Common myeloid progenitor, CD34-positive (primary cell): ENCODE measurements at regions not wholly inside any gene's neighbourhood (a gene's known extent, or its start where the extent isn't known, plus 50 kb on each side); places are given as distances from the start of the nearest gene placed in this dataset.
"Not testable (repeated sequence)": the region's sequence is repeated elsewhere in the genome, so short reads cannot be mapped to it uniquely, and the experiment has no call there.

Source experiments
- CTCF ChIA-PET: fragments of 350-600 bp; sonication (Branson Sonifier 250); formaldehyde crosslinking; loops from one replicate; lab custom pipeline; 2021; ENCODE audit warnings: antibody characterized with exemption; lab: Charles Lee
- POLR2A ChIA-PET: fragments of 350-600 bp; sonication (Branson Sonifier 250); formaldehyde crosslinking; loops from one replicate; lab custom pipeline; 2021; ENCODE audit warnings: antibody characterized with exemption; lab: Charles Lee
- DNase-seq, 3 donors: peaks; one replicate each; pipeline versions ENCODE4 v3.0.0 to v3.0.0-alpha.2; 2013
- H3K27ac ChIP-seq, 2 experiments: 1 replicate in 1 of 2; 2 replicates in 1 of 2; pipeline ENCODE4 v1.7.0; 2013; ENCODE audit warnings: inconsistent platforms in 2 of 2, low read length in 2 of 2, mild to moderate bottlenecking in 2 of 2, low read depth in 1 of 2, moderate library complexity in 1 of 2; ENCODE audit not compliant: severe bottlenecking in 2 of 2, insufficient read depth in 1 of 2, poor library complexity in 1 of 2
- H3K27me3 ChIP-seq, 5 experiments: replicated peaks in 2 of 5; 1 replicate in 3 of 5; 2 replicates in 2 of 5; pipeline versions ENCODE4 v1.6.1 to v1.7.0; 2013; ENCODE audit warnings: low read length in 4 of 5, mild to moderate bottlenecking in 2 of 5, moderate library complexity in 2 of 5, inconsistent platforms in 1 of 5; ENCODE audit not compliant: insufficient read depth in 5 of 5, control insufficient read depth in 4 of 5
- H3K36me3 ChIP-seq, 4 experiments: 1 replicate in 2 of 4; 2 replicates in 2 of 4; pipeline versions ENCODE4 v1.6.1 to v1.7.0; 2013; ENCODE audit warnings: low read length in 3 of 4, control low read depth in 1 of 4, mild to moderate bottlenecking in 1 of 4; ENCODE audit not compliant: control insufficient read depth in 4 of 4, insufficient read depth in 4 of 4
- H3K4me1 ChIP-seq, 4 experiments: 1 replicate in 3 of 4; 2 replicates in 1 of 4; pipeline versions ENCODE4 v1.6.1 to v1.7.1; 2013; ENCODE audit warnings: low read length in 3 of 4, mild to moderate bottlenecking in 3 of 4, control low read depth in 1 of 4, inconsistent platforms in 1 of 4, moderate library complexity in 1 of 4; ENCODE audit not compliant: control insufficient read depth in 4 of 4, insufficient read depth in 4 of 4; ENCODE audit errors: control extremely low read depth in 1 of 4
- H3K4me3 ChIP-seq, 7 experiments: 1 replicate in 4 of 7; 2 replicates in 3 of 7; pipeline versions ENCODE4 v1.5.1 to v1.7.0; 2013; ENCODE audit warnings: mild to moderate bottlenecking in 7 of 7, low read length in 6 of 7, moderate library complexity in 6 of 7, inconsistent platforms in 2 of 7, low read depth in 2 of 7, control low read depth in 1 of 7; ENCODE audit not compliant: insufficient read depth in 4 of 7, control insufficient read depth in 1 of 7; ENCODE audit errors: extremely low read depth in 1 of 7
- H3K9me3 ChIP-seq, 5 experiments: 1 replicate in 4 of 5; 2 replicates in 1 of 5; pipeline versions ENCODE4 v1.6.1 to v1.7.1; 2013; ENCODE audit warnings: low read length in 4 of 5, mild to moderate bottlenecking in 2 of 5, inconsistent platforms in 1 of 5, low read depth in 1 of 5, moderate library complexity in 1 of 5; ENCODE audit not compliant: control insufficient read depth in 4 of 5, insufficient read depth in 2 of 5; ENCODE audit errors: control extremely low read depth in 1 of 5
- WGBS: methylation state at CpG from one replicate; pipeline ENCODE4 v1.1.5; 2013; ENCODE audit not compliant: insufficient coverage; 5-methylcytosine and 5-hydroxymethylcytosine counted together

DNA sequence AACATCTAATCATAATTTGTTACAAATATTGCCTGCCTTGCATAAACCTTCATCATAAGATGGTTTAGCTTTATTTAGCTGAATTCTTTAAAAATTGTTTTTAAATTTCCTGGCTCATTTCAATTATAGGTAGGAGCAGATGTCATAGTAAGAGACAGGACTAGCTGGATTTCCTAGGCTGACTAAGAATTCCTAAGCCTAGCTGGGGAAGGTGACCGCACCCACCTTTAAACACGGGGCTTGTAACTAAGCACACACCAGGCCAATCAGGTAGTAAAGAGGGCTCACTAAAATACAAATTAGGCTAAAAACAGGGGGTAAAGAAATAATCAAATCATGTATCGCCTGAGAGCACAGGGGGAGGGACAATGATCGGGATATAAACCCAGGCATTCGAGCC lies 96.6 kb upstream of the PRDM9 start:
- H3K36me3 ChIP-seq, POLR2A ChIA-PET, H3K27ac ChIP-seq, DNase-seq, H3K4me1 ChIP-seq, H3K9me3 ChIP-seq, H3K27me3 ChIP-seq, CTCF ChIA-PET, H3K4me3 ChIP-seq: not testable (repeated sequence)
- WGBS: 98% methylated on average over 4 of the region's 5 CpGs

DNA sequence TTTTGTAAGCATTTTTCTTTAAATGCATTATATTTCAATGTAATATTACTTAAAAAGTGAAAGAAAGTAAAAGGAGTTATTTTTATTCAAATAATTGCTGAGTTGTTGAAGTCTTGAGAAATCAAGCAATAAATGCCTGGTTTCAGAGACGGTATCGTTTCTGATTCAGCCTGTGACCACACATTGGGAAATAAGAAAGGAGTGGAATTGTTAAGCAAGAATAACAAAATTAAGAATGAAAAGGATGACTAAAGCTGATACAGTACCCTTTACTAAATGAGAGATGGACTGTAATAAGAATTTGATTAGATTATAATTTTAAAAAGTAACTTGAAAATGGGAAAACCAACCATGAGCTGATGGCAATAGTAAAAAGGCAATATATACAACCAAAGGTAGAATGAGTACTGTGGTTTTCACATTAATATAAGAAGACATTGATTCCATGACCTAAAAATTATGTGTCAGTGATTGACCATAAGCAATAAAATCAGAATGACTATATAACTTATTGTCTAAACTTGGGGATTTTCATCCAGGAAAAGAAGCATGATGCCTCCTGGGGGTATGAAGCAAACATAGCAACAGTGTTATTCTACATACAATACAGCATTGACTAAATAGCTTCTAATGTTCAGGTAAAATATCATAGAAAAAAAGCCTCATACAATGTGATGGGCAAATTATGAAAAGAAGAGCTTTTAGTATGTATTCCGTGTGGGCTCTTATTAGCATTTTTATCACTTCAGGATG lies 101.9 kb upstream of the PRDM9 start:
- Histone ChIP-seq H3K36me3 (no peaks in the 10 kb centered on the region), H3K4me1 (no peaks in the 10 kb centered on the region), H3K27ac (no peak overlapping the region), H3K9me3 (no peaks in the 10 kb centered on the region), H3K27me3 (no peaks in the 10 kb centered on the region), H3K4me3 (no peak overlapping the region)
- ChIA-PET POLR2A (no interaction called here), CTCF (no interaction called here)
- DNase-seq: no peak
- 100% methylated on average over 2 of the region's 3 CpGs for WGBS

DNA sequence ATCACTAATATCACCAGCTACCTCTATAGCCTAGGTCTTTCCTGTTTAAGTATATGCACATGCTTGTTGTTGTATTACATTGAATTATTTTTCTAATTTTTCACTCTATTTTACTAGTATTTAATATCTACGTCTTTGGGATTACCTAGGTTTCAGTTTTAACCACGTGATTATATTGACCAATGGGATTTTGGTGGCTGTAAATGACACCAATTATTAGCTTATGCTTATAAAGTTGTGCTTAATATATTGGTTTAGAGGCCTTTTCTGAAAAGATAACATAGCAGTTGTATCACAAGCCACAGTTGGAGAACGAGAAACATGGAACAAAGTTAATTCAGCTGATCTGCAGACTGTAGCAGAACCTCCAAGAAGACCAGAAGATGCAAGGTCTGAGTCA lies 104.8 kb upstream of the PRDM9 start:
- CTCF ChIA-PET: no interaction called here
- POLR2A ChIA-PET: no interaction called here
- Histone ChIP-seq H3K36me3 (no peaks in the 10 kb centered on the region), H3K27ac (no peak overlapping the region), H3K4me3 (no peak overlapping the region), H3K4me1 (no peaks in the 10 kb centered on the region), H3K9me3 (no peaks in the 10 kb centered on the region), H3K27me3 (no peaks in the 10 kb centered on the region)
- no peak for DNase-seq
- no CpG with 5 or more reads among the region's 3 CpGs for WGBS

DNA sequence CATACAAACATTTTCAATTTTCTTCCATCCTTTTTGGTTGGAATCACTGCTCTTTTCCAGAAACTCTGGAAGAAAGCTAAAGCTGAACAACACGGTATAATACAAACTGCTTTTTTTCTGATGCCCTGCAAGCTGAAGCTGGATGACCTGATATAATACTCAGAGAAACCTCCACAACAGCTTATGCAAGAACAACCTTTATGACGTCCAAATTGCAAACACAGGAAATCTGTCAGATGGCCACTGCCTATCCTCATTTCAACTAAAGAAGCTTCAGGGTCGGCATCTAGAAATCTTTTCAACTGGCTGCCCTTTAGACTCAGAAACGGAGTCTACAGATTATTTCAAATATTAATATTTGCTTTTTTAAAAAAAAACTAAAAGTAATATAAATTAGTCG lies 106.5 kb upstream of the PRDM9 start:
- Histone ChIP-seq H3K27me3 (no peaks in the 10 kb centered on the region), H3K27ac (no peak overlapping the region), H3K4me1 (no peaks in the 10 kb centered on the region), H3K9me3 (no peaks in the 10 kb centered on the region), H3K36me3 (no peaks in the 10 kb centered on the region), H3K4me3 (no peak overlapping the region)
- POLR2A ChIA-PET: no interaction called here
- CTCF ChIA-PET: no interaction called here
- no peak for DNase-seq
- 89% methylated on average over 3 of the region's 5 CpGs for WGBS

DNA sequence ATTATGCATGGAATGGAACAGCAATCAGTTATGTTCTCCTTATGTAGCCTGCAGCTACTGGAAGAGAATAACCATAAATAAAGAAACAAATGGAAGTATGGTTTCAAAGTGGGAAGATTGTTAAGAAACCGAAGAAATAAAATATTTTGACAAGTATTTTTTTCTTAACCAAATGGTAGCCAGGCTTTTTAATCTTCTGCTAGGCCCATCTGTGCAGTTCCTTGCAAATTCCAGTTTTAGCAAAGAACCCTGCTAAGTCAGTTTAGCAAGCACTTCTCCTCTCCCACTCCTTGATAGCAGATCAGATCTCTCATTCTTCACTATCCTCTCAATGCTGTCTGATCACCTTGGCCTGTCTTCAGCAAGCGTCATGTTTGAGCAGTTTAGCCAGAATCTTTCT lies 111.1 kb upstream of the PRDM9 start:
- POLR2A ChIA-PET: no interaction called here
- DNase-seq: no peak

DNA sequence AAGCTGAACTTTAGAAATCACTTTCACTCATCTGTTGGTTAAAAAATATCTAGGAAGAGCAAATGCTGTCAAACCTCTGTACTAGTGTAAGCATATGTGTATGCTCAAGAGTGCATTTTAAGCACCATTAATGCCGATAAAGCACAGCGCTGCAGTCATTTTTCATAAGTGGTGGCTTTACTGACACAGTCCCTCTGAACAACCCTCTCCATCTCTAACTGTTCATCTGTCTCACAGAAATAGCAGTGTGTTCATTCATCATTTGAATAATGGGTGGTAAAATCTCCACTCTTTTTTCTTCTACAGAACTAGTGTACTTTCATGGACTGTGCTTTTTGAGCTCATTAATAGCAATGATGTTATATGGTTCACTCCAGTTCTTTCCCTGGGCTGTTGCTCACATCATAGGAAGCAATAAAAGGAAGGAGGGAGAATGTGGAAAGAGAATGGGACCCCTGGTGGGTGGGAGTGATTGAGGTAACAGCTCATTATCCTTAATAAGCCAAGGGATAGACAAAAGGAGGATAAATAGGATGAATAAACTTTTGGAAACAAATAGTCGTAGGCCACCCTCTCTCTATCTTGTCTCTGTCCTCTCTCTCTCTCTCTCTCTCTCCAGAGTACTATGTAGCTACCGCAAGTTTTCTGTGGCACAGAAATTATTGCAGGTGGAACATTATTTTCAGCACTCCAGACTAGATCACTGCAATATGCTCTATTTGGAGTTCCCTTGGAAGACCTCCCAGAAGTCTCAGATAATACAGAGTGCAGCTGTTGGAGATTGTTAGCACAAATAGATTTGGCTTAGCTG lies 117.9 kb upstream of the PRDM9 start:
- CTCF ChIA-PET: no interaction called here
- Histone ChIP-seq H3K27ac (no peak overlapping the region), H3K36me3 (no peaks in the 10 kb centered on the region), H3K4me1 (no peaks in the 10 kb centered on the region), H3K27me3 (no peaks in the 10 kb centered on the region), H3K9me3 (no peaks in the 10 kb centered on the region), H3K4me3 (no peak overlapping the region)
- POLR2A ChIA-PET: no interaction called here
- no peak for DNase-seq
- WGBS: 100% methylated on average over 2 of the region's 4 CpGs

More for the DNA sequence above, 111.1 kb upstream of the PRDM9 start:
- Histone ChIP-seq H3K36me3 (no peaks in the 10 kb centered on the region), H3K4me1 (no peaks in the 10 kb centered on the region), H3K27me3 (no peaks in the 10 kb centered on the region), H3K4me3 (no peak overlapping the region), H3K9me3 (peaks cover 0 to 3% (median 0%) of the 10 kb centered on the region in 5 experiments), H3K27ac (no peak overlapping the region)
- no CpG with 5 or more reads among the region's 2 CpGs for WGBS
- CTCF ChIA-PET: no interaction called here

DNA sequence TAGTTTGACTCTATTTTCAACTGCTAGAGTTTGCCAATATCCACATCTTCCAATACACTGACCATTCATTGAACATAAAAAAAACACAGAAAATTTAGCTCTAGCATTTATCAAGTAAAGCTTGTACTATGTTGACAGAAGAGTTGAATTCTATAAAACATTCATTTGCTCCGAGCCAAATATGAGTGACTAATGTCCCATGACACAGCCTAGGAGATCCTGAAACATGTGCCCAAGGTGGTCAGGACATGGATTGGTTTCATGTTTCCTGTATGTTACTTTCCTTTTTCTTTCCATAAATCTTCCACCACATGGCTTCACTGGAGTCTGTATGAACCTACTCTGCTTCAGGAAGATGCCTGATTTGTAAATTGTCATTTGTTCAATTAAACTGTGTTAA lies 122.4 kb upstream of the PRDM9 start:
- ChIA-PET CTCF (no interaction called here), POLR2A (no interaction called here)
- Histone ChIP-seq H3K9me3 (no peaks in the 10 kb centered on the region), H3K27me3 (no peaks in the 10 kb centered on the region), H3K4me3 (no peak overlapping the region), H3K4me1 (no peaks in the 10 kb centered on the region), H3K27ac (no peak overlapping the region), H3K36me3 (no peaks in the 10 kb centered on the region)
- DNase-seq: no peak
- WGBS: 100% methylated on average over 1 of the region's 1 CpG
